SK-N-SH (cell line): ENCODE measurements at regions not wholly inside any gene's neighbourhood (a gene's known extent, or its start where the extent isn't known, plus 50 kb on each side); places are given as distances from the start of the nearest gene placed in this dataset.

ENCODE experiments used
- CTCF ChIA-PET: fragments of 300-600, 350-600 bp; formaldehyde crosslinking; extraction: SDS; loops from one replicate; lab custom pipeline; 2021; lab: Yijun Ruan, JAX
- POLR2A ChIA-PET: fragments of 350-600 bp; sonication (Branson Sonifier 250); formaldehyde crosslinking; extraction: SDS; loops from one replicate; lab custom pipeline; 2020; ENCODE audit warnings: antibody characterized with exemption, inconsistent platforms; lab: Yijun Ruan, JAX
- DNase-seq: peaks from one replicate; pipeline ENCODE4 v3.0.0; 2012
- H2AFZ ChIP-seq: fragments of 200-600 bp; sonication (generic); 2 replicates; pipeline ENCODE4 v1.8.1; 2016; ENCODE audit warnings: antibody characterized with exemption, mild to moderate bottlenecking, low read depth
- H3F3A ChIP-seq: fragments of 200-600 bp; sonication (generic); replicated peaks from 2 replicates; pipeline ENCODE3; 2016; ENCODE audit warnings: antibody characterized with exemption, mild to moderate bottlenecking; ENCODE audit not compliant: insufficient read depth
- H3K27ac ChIP-seq, 2 experiments: fragments of 200-500 bp in 1 of 2; fragments of 200-600 bp in 1 of 2; sonication (Bioruptor generic) in 1 of 2; sonication (generic), shearing (Covaris generic) in 1 of 2; 2 replicates each; pipeline versions ENCODE4 v1.5.1 to v1.6.1; 2014 to 2016; ENCODE audit warnings: low read depth in 2 of 2, inconsistent platforms in 1 of 2, low read length in 1 of 2, mild to moderate bottlenecking in 1 of 2, mixed read lengths in 1 of 2
- H3K27me3 ChIP-seq: fragments of 200-600 bp; sonication (generic), shearing (Covaris generic); 2 replicates; pipeline ENCODE4 v1.6.1; 2016; ENCODE audit warnings: mixed run types; ENCODE audit not compliant: insufficient read depth
- H3K36me3 ChIP-seq, 2 experiments: fragments of 200-500 bp in 1 of 2; fragments of 200-600 bp in 1 of 2; sonication (Bioruptor generic) in 1 of 2; sonication (generic) in 1 of 2; replicated peaks in 1 of 2; 2 replicates each; pipeline versions ENCODE3 to v1.5.1; 2014 to 2016; ENCODE audit warnings: low read length in 1 of 2, mild to moderate bottlenecking in 1 of 2; ENCODE audit not compliant: insufficient read depth in 2 of 2, control insufficient read depth in 1 of 2
- H3K4me1 ChIP-seq, 2 experiments: fragments of 200-500 bp in 1 of 2; fragments of 200-600 bp in 1 of 2; sonication (Bioruptor generic) in 1 of 2; sonication (generic), shearing (Covaris generic) in 1 of 2; 2 replicates each; pipeline versions ENCODE4 v1.5.1 to v1.6.1; 2014 to 2016; ENCODE audit warnings: low read depth in 1 of 2, low read length in 1 of 2, mixed run types in 1 of 2; ENCODE audit not compliant: insufficient read depth in 2 of 2, control insufficient read depth in 1 of 2
- H3K4me2 ChIP-seq: fragments of 200-600 bp; sonication (generic), shearing (Covaris generic); 2 replicates; pipeline ENCODE4 v1.6.1; 2017; ENCODE audit warnings: mixed run types
- H3K4me3 ChIP-seq, 2 experiments: fragments of 200-500 bp in 1 of 2; fragments of 200-600 bp in 1 of 2; sonication (Bioruptor generic) in 1 of 2; sonication (generic), shearing (Covaris generic) in 1 of 2; 2 replicates each; pipeline versions ENCODE4 v1.5.1 to v1.8.1; 2014 to 2016; ENCODE audit warnings: low read depth in 2 of 2, inconsistent platforms in 1 of 2, low read length in 1 of 2, mild to moderate bottlenecking in 1 of 2, mixed read lengths in 1 of 2, moderate library complexity in 1 of 2
- H3K79me2 ChIP-seq: fragments of 200-600 bp; sonication (generic); 2 replicates; pipeline ENCODE4 v1.8.1; 2017; ENCODE audit warnings: mild to moderate bottlenecking; ENCODE audit not compliant: insufficient read depth
- H3K9ac ChIP-seq: fragments of 200-600 bp; sonication (generic); 2 replicates; pipeline ENCODE4 v1.6.1; 2017; ENCODE audit warnings: mixed run types
- H3K9me2 ChIP-seq: fragments of 200-600 bp; sonication (generic); 2 replicates; pipeline ENCODE4 v1.6.1; 2017; ENCODE audit warnings: mixed run types
- H3K9me3 ChIP-seq: fragments of 200-600 bp; sonication (generic); 2 replicates; pipeline ENCODE4 v1.6.1; 2017; ENCODE audit warnings: mixed run types, mild to moderate bottlenecking, moderate library complexity
- H4K20me1 ChIP-seq: fragments of 200-600 bp; sonication (generic); 2 replicates; pipeline ENCODE4 v1.6.1; 2017; ENCODE audit warnings: mild to moderate bottlenecking, mixed run types; ENCODE audit not compliant: insufficient read depth
- FOXJ3 ChIP-seq: sonication (generic); formaldehyde crosslinking; IDR thresholded peaks from 2 replicates; pipeline ENCODE4 v1.5.1; 2020; ENCODE audit warnings: mild to moderate bottlenecking, missing genetic modification reagents
- GABPA ChIP-seq: IDR thresholded peaks from 2 replicates; pipeline ENCODE4 v1.4.0; 2012; ENCODE audit warnings: low read depth, mild to moderate bottlenecking
- IRF3 ChIP-seq: fragments of 150-350 bp; IDR thresholded peaks from 2 replicates; pipeline ENCODE4 v1.6.1; 2016; ENCODE audit warnings: mild to moderate bottlenecking, low read depth, low read length
- JUND ChIP-seq: IDR thresholded peaks from 2 replicates; pipeline ENCODE4 v1.4.0; 2012
- PBX3 ChIP-seq: IDR thresholded peaks from 2 replicates; pipeline ENCODE4; 2012
- RCOR1 ChIP-seq: fragments of 150-350 bp; IDR thresholded peaks from 2 replicates; pipeline ENCODE4 v1.6.1; 2017; ENCODE audit warnings: antibody characterized with exemption, low read length
- SIN3A ChIP-seq: IDR thresholded peaks from 2 replicates; pipeline ENCODE4 v1.6.1; 2012; ENCODE audit warnings: low read depth, mild to moderate bottlenecking, low read length, moderate library complexity, borderline replicate concordance
- USF1 ChIP-seq: IDR thresholded peaks from 2 replicates; pipeline ENCODE4 v1.4.0; 2012; ENCODE audit warnings: low read depth, borderline replicate concordance
- WGBS: methylation state at CpG from one replicate; pipeline ENCODE4 v1.1.6; 2017; ENCODE audit warnings: low lambda C conversion rate; 5-methylcytosine and 5-hydroxymethylcytosine counted together

GRCh38 chr6:4017058-4017739 is 61.7 kb downstream of the FAM217A start:
- peak overlapping the region; percentile 70 to 83 for H3K4me3 ChIP-seq
- no peak for DNase-seq
- H4K20me1 ChIP-seq = peaks cover 13% of the 10 kb centered on the region; the same call in 1 of the 2 replicates
- POLR2A ChIA-PET = no interaction called here
- no peaks in the 10 kb centered on the region for H3K9me2 ChIP-seq
- H3K4me2 ChIP-seq = peak overlapping the region; percentile 74
- H3K36me3 ChIP-seq = peaks cover 0 to 15% of the 10 kb centered on the region in 2 experiments
- TF ChIP-seq FOXJ3 (CRISPR knock-in tag) = no peak
- TF ChIP-seq RCOR1 = no peak
- no peak for TF ChIP-seq USF1
- no peak for TF ChIP-seq SIN3A
- no peaks in the 10 kb centered on the region for H3K9me3 ChIP-seq
- peaks cover 4 to 6% of the 10 kb centered on the region in 2 experiments; a peak in 2 of 4 replicates for H3K4me1 ChIP-seq
- H2AFZ ChIP-seq = 0 out of 2 replicates have a peak overlapping the region, but pooled peaks have one; percentile 76
- H3F3A ChIP-seq = peaks cover 33% of the 10 kb centered on the region
- peak overlapping the region; percentile 93 to 98 for H3K27ac ChIP-seq
- CTCF ChIA-PET = interaction anchor here (0.6 to 1.9 kb wide), 8 partner anchors 8 to 269 kb away, joined by 3 to 6 read pairs (median 3); partner anchors contain the start of gene FAM50B
- no peaks in the 10 kb centered on the region for H3K27me3 ChIP-seq
- peaks cover 81% of the 10 kb centered on the region for H3K79me2 ChIP-seq
- H3K9ac ChIP-seq = peak overlapping the region; percentile 94
- WGBS = 3% methylated on average over 2 of the region's 2 CpGs

- POLR2A ChIA-PET = interaction anchor here (1.2 kb wide), 1 partner anchor 118 kb away, joined by 4 read pairs; the partner anchor contains the start of gene ECI2
- Histone ChIP-seq H3F3A (peaks cover 33% of the 10 kb centered on the region), H3K27me3 (no peaks in the 10 kb centered on the region), H4K20me1 (peaks cover 17% of the 10 kb centered on the region; the same call in 1 of the 2 replicates), H3K9me2 (no peaks in the 10 kb centered on the region), H3K4me2 (peak overlapping the region; percentile 74), H3K9ac (peak overlapping the region; percentile 94), H3K4me3 (peak overlapping the region; percentile 70 to 83), H2AFZ (peak overlapping the region; percentile 76; the same call in 1 of the 2 replicates)
- CTCF ChIA-PET = interaction anchor here (0.6 to 1.9 kb wide), 9 partner anchors 9 to 781 kb away, joined by 3 to 6 read pairs (median 3); partner anchors contain the start of gene FAM50B
- WGBS = 1% methylated on average over 9 of the region's 9 CpGs
- TF ChIP-seq RCOR1 = peak; percentile 63; the same call in 1 of the 2 replicates
- no peak for TF ChIP-seq IRF3
- TF ChIP-seq GABPA = no peak
- TF ChIP-seq SIN3A = no peak
- no peak for TF ChIP-seq PBX3
- TF ChIP-seq JUND = no peak
- TF ChIP-seq, all 33 proteins: peak for 1
- no peaks in the 10 kb centered on the region for H3K9me3 ChIP-seq
- DNase-seq = peak; percentile 58
- H3K27ac ChIP-seq = peak overlapping the region; percentile 93 to 98
- H3K4me1 ChIP-seq = peaks cover 6 to 8% of the 10 kb centered on the region in 2 experiments; a peak in 2 of 4 replicates
- peaks cover 81% of the 10 kb centered on the region for H3K79me2 ChIP-seq
- peaks cover 0 to 15% of the 10 kb centered on the region in 2 experiments for H3K36me3 ChIP-seq
Measured at GRCh38 chr6:4017834-4018170, 61.1 kb downstream of the FAM217A start.
